OCI-LY7 (cell line): ENCODE measurements at regions not wholly inside any gene's neighbourhood (a gene's known extent, or its start where the extent isn't known, plus 50 kb on each side); places are given as distances from the start of the nearest gene placed in this dataset.

Experiments
- BruUV-seq: library from RNA; stranded (reverse); fragments of 400-500 nt; replicated peaks from 2 replicates; lab custom pipeline; 2021; lab: Mats Ljungman, UMichigan
- CTCF ChIA-PET: fragments of 300-600 bp; sonication (Branson Sonifier 250); formaldehyde crosslinking; loops from one replicate; lab custom pipeline; 2022; ENCODE audit warnings: antibody characterized with exemption; ENCODE audit not compliant: unreplicated experiment; lab: Charles Lee
- POLR2A ChIA-PET: fragments of 300-600 bp; sonication (Branson Sonifier 250); formaldehyde crosslinking; loops from one replicate; lab custom pipeline; 2022; ENCODE audit warnings: antibody characterized with exemption; lab: Charles Lee
- DNase-seq: peaks from one replicate; pipeline ENCODE4 v3.0.0-alpha.2; 2015; ENCODE audit warnings: low spot score
- H2AFZ ChIP-seq: fragments of 200-600 bp; sonication (generic), shearing (Covaris generic); 2 replicates; pipeline ENCODE4 v1.6.1; 2014; ENCODE audit warnings: mild to moderate bottlenecking, antibody characterized with exemption, low read length, moderate library complexity
- H3K27ac ChIP-seq: fragments of 200-600 bp; sonication (generic); 2 replicates; pipeline ENCODE4 v1.5.1; 2014; ENCODE audit warnings: mixed run types, low read depth, mild to moderate bottlenecking, moderate library complexity, low read length, inconsistent platforms; ENCODE audit not compliant: poor library complexity, severe bottlenecking
- H3K36me3 ChIP-seq: fragments of 200-600 bp; sonication (generic); 2 replicates; pipeline ENCODE4 v1.6.1; 2014; ENCODE audit warnings: mild to moderate bottlenecking, antibody characterized with exemption, low read length, moderate library complexity, mixed read lengths; ENCODE audit not compliant: insufficient read depth
- H3K4me1 ChIP-seq: fragments of 200-600 bp; sonication (generic); 2 replicates; pipeline ENCODE4 v1.5.1; 2014; ENCODE audit warnings: mild to moderate bottlenecking, low read length; ENCODE audit not compliant: insufficient read depth, poor library complexity, severe bottlenecking
- H3K4me2 ChIP-seq: fragments of 200-600 bp; sonication (generic); 2 replicates; pipeline ENCODE4 v1.6.1; 2014; ENCODE audit warnings: mild to moderate bottlenecking, low read length
- H3K4me3 ChIP-seq: fragments of 200-600 bp; sonication (generic); 2 replicates; pipeline ENCODE4 v1.5.1; 2014; ENCODE audit warnings: mild to moderate bottlenecking, low read depth, low read length; ENCODE audit not compliant: poor library complexity, severe bottlenecking
- H3K79me2 ChIP-seq: fragments of 200-600 bp; sonication (generic); 2 replicates; pipeline ENCODE4 v1.6.1; 2016; ENCODE audit warnings: low read depth, mild to moderate bottlenecking, low read length, moderate library complexity, mixed read lengths; ENCODE audit not compliant: insufficient read depth
- H3K9me2 ChIP-seq: fragments of 200-600 bp; sonication (generic); 2 replicates; pipeline ENCODE4 v1.6.1; 2016; ENCODE audit warnings: mild to moderate bottlenecking, low read length, mixed read lengths; ENCODE audit not compliant: insufficient read depth
- H3K9me3 ChIP-seq: fragments of 200-600 bp; sonication (generic); 2 replicates; pipeline ENCODE4 v1.6.1; 2014; ENCODE audit warnings: mild to moderate bottlenecking, mixed run types, low read length, mixed read lengths
- H4K20me1 ChIP-seq: fragments of 200-600 bp; sonication (generic); 2 replicates; pipeline ENCODE4 v1.6.1; 2014; ENCODE audit warnings: mild to moderate bottlenecking, antibody characterized with exemption, low read length, moderate library complexity, mixed read lengths; ENCODE audit not compliant: insufficient read depth
- CTCF ChIP-seq: fragments of 200-600 bp; sonication (generic); conservative IDR thresholded peaks from 2 replicates; pipeline ENCODE4 v1.5.1; 2014; ENCODE audit warnings: mild to moderate bottlenecking, antibody characterized with exemption, low read length, moderate library complexity, mixed read lengths
- EZH2phosphoT487 ChIP-seq: fragments of 200-600 bp; sonication (generic); IDR thresholded peaks from 2 replicates; pipeline ENCODE4 v1.6.1; 2018; ENCODE audit warnings: low read depth, borderline replicate concordance, mild to moderate bottlenecking, mixed run types, antibody characterized with exemption, low read length, moderate library complexity, mixed read lengths
- intact Hi-C: fragments of 100-400 bp; cut with micrococcal nuclease; formaldehyde crosslinking; loops from one replicate; pipeline ENCODE4 v1.10.0; 2022; ENCODE audit not compliant: unreplicated experiment

GRCh38 chr1:69413129-69413528 is 154.6 kb upstream of the LRRC7 start:
- Histone ChIP-seq H3K27ac (no peak overlapping the region), H3K36me3 (no peaks in the 10 kb centered on the region), H3K4me2 (no peak overlapping the region), H4K20me1 (no peaks in the 10 kb centered on the region), H3K9me3 (no peaks in the 10 kb centered on the region), H3K79me2 (no peaks in the 10 kb centered on the region), H3K4me3 (no peak overlapping the region), H2AFZ (no peak overlapping the region), H3K9me2 (no peaks in the 10 kb centered on the region), H3K4me1 (no peaks in the 10 kb centered on the region)
- CTCF ChIA-PET = no interaction called here
- intact Hi-C loops = no loop called here
- POLR2A ChIA-PET = no interaction called here
- no peak for DNase-seq
- BruUV-seq = no TSS peak
- TF ChIP-seq EZH2phosphoT487 (no peak), CTCF (no peak)

- intact Hi-C loops = no loop called here
- no peak for TF ChIP-seq CTCF
- TF ChIP-seq EZH2phosphoT487 = no peak
- no TSS peak for BruUV-seq
Observed at GRCh38 chr1:69414574-69414973, 153.1 kb upstream of the LRRC7 start.

GRCh38 chr1:69421286-69421685 is 146.4 kb upstream of the LRRC7 start:
- no peaks in the 10 kb centered on the region for H3K9me2 ChIP-seq
- ChIA-PET CTCF (no interaction called here), POLR2A (no interaction called here)
- no TSS peak for BruUV-seq
- no peaks in the 10 kb centered on the region for H3K36me3 ChIP-seq
- no peaks in the 10 kb centered on the region for H3K79me2 ChIP-seq
- no peak overlapping the region for H3K27ac ChIP-seq
- no peak overlapping the region for H2AFZ ChIP-seq
- no peak overlapping the region for H3K4me3 ChIP-seq
- no peaks in the 10 kb centered on the region for H3K9me3 ChIP-seq
- intact Hi-C loops = no loop called here
- no peak for DNase-seq
- no peak overlapping the region for H3K4me2 ChIP-seq
- TF ChIP-seq EZH2phosphoT487 (no peak), CTCF (no peak)
- H4K20me1 ChIP-seq = no peaks in the 10 kb centered on the region
- H3K4me1 ChIP-seq = no peaks in the 10 kb centered on the region

More at GRCh38 chr1:69414574-69414973, 153.1 kb upstream of the LRRC7 start:
- H3K27ac ChIP-seq = no peak overlapping the region
- H3K4me2 ChIP-seq = no peak overlapping the region
- DNase-seq = no peak
- no peaks in the 10 kb centered on the region for H3K79me2 ChIP-seq
- H3K9me2 ChIP-seq = no peaks in the 10 kb centered on the region
- H3K9me3 ChIP-seq = no peaks in the 10 kb centered on the region
- H3K4me1 ChIP-seq = no peaks in the 10 kb centered on the region
- H3K4me3 ChIP-seq = no peak overlapping the region
- CTCF ChIA-PET = no interaction called here
- no peak overlapping the region for H2AFZ ChIP-seq
- H4K20me1 ChIP-seq = no peaks in the 10 kb centered on the region
- no peaks in the 10 kb centered on the region for H3K36me3 ChIP-seq
- POLR2A ChIA-PET = no interaction called here
